DMS53 treated with DMSO at 0.1 percent for 48 hours (cell line): ENCODE measurements at regions not wholly inside any gene's neighbourhood (a gene's known extent, or its start where the extent isn't known, plus 50 kb on each side); places are given as distances from the start of the nearest gene placed in this dataset.

Experiments used
- DNase-seq: peaks from one replicate; lab custom pipeline; 2025; ENCODE audit not compliant: unreplicated experiment; lab: John Stamatoyannopoulos, UW

GRCh38 chr5:171647043-171647903 lies 138.3 kb upstream of the SMIM23 start:
- DNase-seq: peak; percentile 20

- no peak for DNase-seq
Measured at GRCh38 chr5:171647904-171648260, 137.7 kb upstream of the SMIM23 start.

- DNase-seq: no peak
Measured at GRCh38 chr5:171648279-171649074, 137.1 kb upstream of the SMIM23 start.

- no peak for DNase-seq
Measured at GRCh38 chr5:171649075-171649401, 136.6 kb upstream of the SMIM23 start.

GRCh38 chr5:171650597-171650996 lies 135.0 kb upstream of the SMIM23 start:
- DNase-seq: no peak

GRCh38 chr5:171651102-171651501 lies 134.5 kb upstream of the SMIM23 start:
- DNase-seq: no peak

GRCh38 chr5:171654881-171655280 lies 130.7 kb upstream of the SMIM23 start:
- DNase-seq: no peak

GRCh38 chr5:171657473-171657872 lies 128.1 kb upstream of the SMIM23 start:
- no peak for DNase-seq

GRCh38 chr5:171659896-171660295 lies 125.7 kb upstream of the SMIM23 start:
- DNase-seq: no peak

- no peak for DNase-seq
Measured at GRCh38 chr5:171660434-171660833, 125.2 kb upstream of the SMIM23 start.

- no peak for DNase-seq
Measured at GRCh38 chr5:171661143-171661542, 124.5 kb upstream of the SMIM23 start.

GRCh38 chr5:171663311-171664085 lies 122.1 kb upstream of the SMIM23 start:
- DNase-seq: no peak

GRCh38 chr5:171664489-171664888 lies 121.1 kb upstream of the SMIM23 start:
- no peak for DNase-seq

- DNase-seq: no peak
Measured at GRCh38 chr5:171666815-171667214, 118.8 kb upstream of the SMIM23 start.

GRCh38 chr5:171667341-171668096 lies 118.1 kb upstream of the SMIM23 start:
- DNase-seq: no peak

- no peak for DNase-seq
Measured at GRCh38 chr5:171668097-171668412, 117.6 kb upstream of the SMIM23 start.

- no peak for DNase-seq
Measured at GRCh38 chr5:171669571-171669970, 116.0 kb upstream of the SMIM23 start.

- DNase-seq: no peak
Measured at GRCh38 chr5:171672556-171672955, 113.1 kb upstream of the SMIM23 start.

- no peak for DNase-seq
Measured at GRCh38 chr5:171673328-171673727, 112.3 kb upstream of the SMIM23 start.

- DNase-seq: no peak
Measured at GRCh38 chr5:171673840-171674239, 111.8 kb upstream of the SMIM23 start.

GRCh38 chr5:171675511-171675910 lies 110.1 kb upstream of the SMIM23 start:
- DNase-seq: no peak
